ENCODE measurements at regions not wholly inside any gene's neighbourhood (a gene's known extent, or its start where the extent isn't known, plus 50 kb on each side); places are given as distances from the start of the nearest gene placed in this dataset.
A peak's percentile ranks its signal among the peaks of the same experiment; 100 is the strongest.

GRCh38 chr2:43104106-43104505 is 122.3 kb downstream of the ZFP36L2 start:
- ATAC-seq (no peak), DNase-seq (no peak)
- TF ChIP-seq CTCF (IDR thresholded peaks at IDR 0.05): no peak
- H3K27ac ChIP-seq: no peak overlapping the region
- no peak overlapping the region for H3K4me3 ChIP-seq
- H3K9me3 ChIP-seq: no peaks in the 10 kb centered on the region
- intact Hi-C loops (cut with DNase I): loop anchor here in 1 of 10 donors (5.0 kb wide), 1 partner anchor 47 kb away; no protein-coding TSS in a partner anchor
- WGBS, 2 donors: 98% methylated on average over 6 of the region's 6 CpGs
- no peaks in the 10 kb centered on the region for H3K27me3 ChIP-seq
- peaks cover 3 to 81% (median 60%) of the 10 kb centered on the region in 9 donors for H3K4me1 ChIP-seq
- H3K36me3 ChIP-seq: no peaks in the 10 kb centered on the region

- intact Hi-C loops (cut with DNase I): loop anchor here in 1 of 10 donors (5.0 kb wide), 1 partner anchor 46 kb away; no protein-coding TSS in a partner anchor
- H3K27me3 ChIP-seq: no peaks in the 10 kb centered on the region
- ATAC-seq (no peak), DNase-seq (no peak)
- TF ChIP-seq CTCF (IDR thresholded peaks at IDR 0.05): no peak
- H3K36me3 ChIP-seq: no peaks in the 10 kb centered on the region
- 82 to 89% methylated on average over 3 of the region's 3 CpGs for WGBS, 2 donors
- H3K9me3 ChIP-seq: no peaks in the 10 kb centered on the region
- H3K4me1 ChIP-seq: peaks cover 3 to 71% (median 53%) of the 10 kb centered on the region in 9 donors
- peak overlapping the region; percentile 81 to 97 (median 92) for H3K27ac ChIP-seq
- no peak overlapping the region for H3K4me3 ChIP-seq
These were observed 123.4 kb downstream of the ZFP36L2 start for GRCh38 chr2:43103093-43103404.

GRCh38 chr2:43102366-43103092 is 123.9 kb downstream of the ZFP36L2 start:
- no peaks in the 10 kb centered on the region for H3K27me3 ChIP-seq
- intact Hi-C loops (cut with DNase I): loop anchor here in 1 of 10 donors (5.0 kb wide), 1 partner anchor 45 kb away; no protein-coding TSS in a partner anchor
- H3K4me1 ChIP-seq: peaks cover 3 to 71% (median 51%) of the 10 kb centered on the region in 9 donors
- H3K27ac ChIP-seq: peak overlapping the region; percentile 81 to 97 (median 92)
- no peak for TF ChIP-seq CTCF (IDR thresholded peaks at IDR 0.05)
- ATAC-seq: peak; percentile 53 to 73 (median 66)
- no peaks in the 10 kb centered on the region for H3K36me3 ChIP-seq
- peak; percentile 64 to 77 for DNase-seq
- H3K9me3 ChIP-seq: no peaks in the 10 kb centered on the region
- 62 to 70% methylated on average over 9 of the region's 9 CpGs for WGBS, 2 donors
- peak overlapping the region in 7 of 10 donors; percentile 30 to 65 (median 55) for H3K4me3 ChIP-seq

GRCh38 chr2:43101751-43102150 is 124.7 kb downstream of the ZFP36L2 start:
- H3K4me1 ChIP-seq: peaks cover 3 to 68% (median 43%) of the 10 kb centered on the region in 9 donors
- no peaks in the 10 kb centered on the region for H3K9me3 ChIP-seq
- 73 to 85% methylated on average over 7 of the region's 7 CpGs for WGBS, 2 donors

More at GRCh38 chr2:43101751-43102150, 124.7 kb downstream of the ZFP36L2 start:
- Histone ChIP-seq H3K36me3 (no peaks in the 10 kb centered on the region), H3K27ac (peak overlapping the region; percentile 81 to 97 (median 92)), H3K4me3 (peak overlapping the region in 9 of 10 donors; percentile 30 to 65 (median 52)), H3K27me3 (no peaks in the 10 kb centered on the region)
- no peak for TF ChIP-seq CTCF (IDR thresholded peaks at IDR 0.05)
- intact Hi-C loops (cut with DNase I): loop anchor here in 2 of 10 donors (2.0 to 5.0 kb wide), 2 partner anchors 15 to 44 kb away; no protein-coding TSS in a partner anchor
- ATAC-seq: no peak
- DNase-seq: no peak

Data from heart right ventricle (tissue), 16 donors.